NB4 (cell line): ENCODE measurements at regions not wholly inside any gene's neighbourhood (a gene's known extent, or its start where the extent isn't known, plus 50 kb on each side); places are given as distances from the start of the nearest gene placed in this dataset.

Source experiments
- DNase-seq: peaks from one replicate; pipeline ENCODE4 v3.0.0; 2010; ENCODE audit warnings: low read depth
- H3K4me3 ChIP-seq: one replicate; pipeline ENCODE4 v1.5.1; 2011; ENCODE audit warnings: mild to moderate bottlenecking, low read depth, low read length, moderate library complexity
- MAX ChIP-seq: IDR thresholded peaks from 2 replicates; pipeline ENCODE4 v1.6.1; 2011; ENCODE audit warnings: low read depth, low read length
- MYC ChIP-seq: IDR thresholded peaks from 2 replicates; pipeline ENCODE4 v1.6.1; 2011; ENCODE audit warnings: low read depth, low read length
- POLR2A ChIP-seq: IDR thresholded peaks from 2 replicates; pipeline ENCODE4 v1.6.1; 2011; ENCODE audit warnings: mild to moderate bottlenecking; ENCODE audit not compliant: insufficient read length; ENCODE audit errors: extremely low read depth
- TF ChIP-seq, protein P1 (sequence below): IDR thresholded peaks from one replicate; pipeline ENCODE4 v1.5.1; 2012; ENCODE audit warnings: low read depth, low read length

DNA sequence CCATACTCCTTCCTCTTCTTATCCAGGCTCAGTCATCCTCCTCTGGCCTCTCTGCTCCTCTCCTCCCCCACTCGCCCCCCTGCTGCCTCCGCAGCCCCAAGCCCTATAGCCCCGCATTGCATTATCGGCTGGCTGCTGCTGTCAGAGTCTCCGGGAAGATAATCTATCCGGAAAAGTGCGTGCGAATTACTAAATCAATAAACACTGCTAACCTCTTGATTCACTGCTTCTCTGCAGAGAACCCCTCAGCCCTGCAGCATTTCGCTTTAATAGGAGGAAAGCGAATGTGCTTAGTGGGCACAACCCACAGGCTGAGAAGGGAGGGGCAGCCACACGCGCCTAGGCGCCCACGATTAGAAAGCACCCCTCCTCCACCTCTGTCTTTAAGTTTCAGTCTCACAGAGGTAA, 167.6 kb downstream of the ABHD5 start:
- no peak overlapping the region for H3K4me3 ChIP-seq
- no peak for DNase-seq
- TF ChIP-seq MAX (no peak), POLR2A (no peak)
- TF ChIP-seq, protein P1, sequence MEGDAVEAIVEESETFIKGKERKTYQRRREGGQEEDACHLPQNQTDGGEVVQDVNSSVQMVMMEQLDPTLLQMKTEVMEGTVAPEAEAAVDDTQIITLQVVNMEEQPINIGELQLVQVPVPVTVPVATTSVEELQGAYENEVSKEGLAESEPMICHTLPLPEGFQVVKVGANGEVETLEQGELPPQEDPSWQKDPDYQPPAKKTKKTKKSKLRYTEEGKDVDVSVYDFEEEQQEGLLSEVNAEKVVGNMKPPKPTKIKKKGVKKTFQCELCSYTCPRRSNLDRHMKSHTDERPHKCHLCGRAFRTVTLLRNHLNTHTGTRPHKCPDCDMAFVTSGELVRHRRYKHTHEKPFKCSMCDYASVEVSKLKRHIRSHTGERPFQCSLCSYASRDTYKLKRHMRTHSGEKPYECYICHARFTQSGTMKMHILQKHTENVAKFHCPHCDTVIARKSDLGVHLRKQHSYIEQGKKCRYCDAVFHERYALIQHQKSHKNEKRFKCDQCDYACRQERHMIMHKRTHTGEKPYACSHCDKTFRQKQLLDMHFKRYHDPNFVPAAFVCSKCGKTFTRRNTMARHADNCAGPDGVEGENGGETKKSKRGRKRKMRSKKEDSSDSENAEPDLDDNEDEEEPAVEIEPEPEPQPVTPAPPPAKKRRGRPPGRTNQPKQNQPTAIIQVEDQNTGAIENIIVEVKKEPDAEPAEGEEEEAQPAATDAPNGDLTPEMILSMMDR, result no peak

DNA sequence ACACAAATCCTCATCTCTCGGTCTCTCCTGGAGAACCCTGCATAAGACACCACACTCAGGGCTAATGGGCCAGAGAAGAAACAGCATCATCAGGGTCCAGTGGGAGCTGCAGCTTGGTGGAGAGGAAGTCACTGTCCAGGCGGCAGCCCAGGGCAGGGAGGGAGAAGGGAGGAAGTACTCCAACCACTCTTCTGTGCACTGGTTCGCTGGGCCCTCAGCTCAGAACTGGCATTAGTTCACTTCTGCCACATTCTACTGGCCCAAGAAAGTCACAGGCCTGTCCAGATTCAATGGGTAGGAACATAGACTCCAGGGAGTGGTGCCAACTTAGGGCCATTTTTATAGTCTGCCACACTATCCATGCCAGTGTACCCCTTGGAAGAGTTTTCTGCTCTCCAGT, 169.0 kb downstream of the ABHD5 start:
- H3K4me3 ChIP-seq, result no peak overlapping the region
- TF ChIP-seq MAX (no peak), POLR2A (no peak), MYC (no peak)
- TF ChIP-seq, protein P1, result no peak
- no peak for DNase-seq

DNA sequence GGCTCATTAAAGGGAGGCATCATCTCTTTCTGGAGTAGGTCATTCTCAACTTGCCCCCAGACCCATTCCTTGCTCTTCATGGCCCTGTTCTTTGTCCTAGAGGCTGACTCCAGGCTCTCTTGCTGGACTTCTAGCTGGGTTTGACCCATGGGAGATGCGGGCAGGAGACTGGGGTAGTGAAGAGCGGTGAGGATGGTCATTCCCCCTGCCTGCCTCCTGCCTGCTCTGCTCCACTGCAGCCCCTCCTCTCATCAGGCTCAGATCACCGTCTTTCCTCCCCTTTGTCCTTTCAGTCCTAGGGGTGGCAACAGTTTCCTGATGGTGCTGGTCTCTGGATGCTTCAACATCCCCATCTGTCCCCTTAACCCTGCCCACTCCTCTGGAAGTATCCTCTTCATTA, 170.9 kb downstream of the ABHD5 start:
- H3K4me3 ChIP-seq, result no peak overlapping the region
- TF ChIP-seq POLR2A, result no peak
- TF ChIP-seq MAX, result no peak
- no peak for TF ChIP-seq MYC
- TF ChIP-seq, protein P1, result no peak
- no peak for DNase-seq

DNA sequence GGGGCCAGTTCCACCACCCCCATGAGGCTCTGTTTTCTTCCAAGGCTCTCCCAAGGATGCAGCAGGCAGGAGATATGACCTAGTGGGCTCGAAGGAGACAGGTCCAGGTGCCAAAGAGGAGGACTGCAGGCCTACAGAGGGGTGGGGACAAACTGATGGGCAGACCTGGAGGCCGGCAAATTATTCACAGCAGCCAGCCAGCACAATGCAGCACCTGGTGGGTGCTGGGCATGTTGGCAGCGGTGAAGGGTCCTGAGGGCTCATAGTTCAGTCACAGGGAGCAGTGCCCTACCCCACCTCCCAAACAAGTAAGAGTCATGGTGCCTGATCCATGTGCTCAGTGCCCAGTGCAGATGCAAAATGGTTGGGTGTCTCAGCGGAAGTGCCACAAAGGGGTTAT, 171.7 kb downstream of the ABHD5 start:
- no peak overlapping the region for H3K4me3 ChIP-seq
- no peak for DNase-seq
- TF ChIP-seq MYC (no peak), POLR2A (no peak), MAX (no peak)

DNA sequence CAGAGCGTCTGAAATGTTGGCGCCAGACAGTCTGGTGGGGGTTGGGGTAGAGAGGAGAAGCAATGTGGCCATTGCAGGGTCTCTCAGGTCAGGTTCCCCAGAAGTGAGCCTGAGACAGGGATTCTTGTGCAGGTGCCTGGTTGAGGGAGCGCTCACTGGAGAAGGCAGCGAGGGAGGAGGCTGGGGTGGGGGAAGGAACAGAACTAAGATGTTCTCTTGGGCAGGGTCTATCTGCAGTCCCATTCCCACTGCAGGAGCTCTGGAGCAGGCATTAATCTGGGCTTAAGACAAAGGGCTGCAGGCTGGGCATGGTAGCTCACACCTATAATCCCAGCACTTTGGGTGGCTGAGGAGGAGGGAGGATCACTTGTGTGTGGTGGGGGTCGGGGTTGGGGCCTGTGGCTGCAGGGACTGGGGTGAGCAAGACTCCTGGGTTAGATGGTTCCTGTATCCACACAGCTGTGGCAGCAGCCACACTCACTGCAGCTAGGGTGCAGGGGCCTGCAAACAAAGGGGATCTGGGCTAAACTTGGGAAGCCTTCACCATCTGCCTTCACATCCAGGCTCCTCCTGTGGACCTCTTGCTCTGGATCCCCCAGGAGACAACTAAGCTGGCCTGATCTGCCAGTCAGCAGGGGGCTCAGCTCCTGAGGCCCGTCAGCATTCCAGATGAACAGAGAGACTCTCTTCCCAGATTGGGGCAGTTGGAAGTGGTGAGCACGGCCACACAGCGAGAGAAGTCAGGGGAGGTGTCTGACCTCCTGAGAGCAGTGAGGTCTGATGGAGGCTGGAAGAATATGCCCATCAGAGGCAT, 172.5 kb downstream of the ABHD5 start:
- no peak overlapping the region for H3K4me3 ChIP-seq
- no peak for TF ChIP-seq POLR2A
- TF ChIP-seq MYC, result no peak
- TF ChIP-seq, protein P1, result no peak
- no peak for TF ChIP-seq MAX
- DNase-seq, result no peak
